GM18868 (cell line): ENCODE measurements at regions not wholly inside any gene's neighbourhood (a gene's known extent, or its start where the extent isn't known, plus 50 kb on each side); places are given as distances from the start of the nearest gene placed in this dataset.

Experiments
- ATAC-seq: cut with Tn5 transposase; IDR thresholded peaks from one replicate; pipeline ENCODE4 v1.9.1; 2021; ENCODE audit warnings: mild to moderate bottlenecking, moderate library complexity; ENCODE audit not compliant: unreplicated experiment

GRCh38 chr13:40185414-40185813 lies 481.0 kb downstream of the FOXO1 start:
- ATAC-seq: no peak

DNA sequence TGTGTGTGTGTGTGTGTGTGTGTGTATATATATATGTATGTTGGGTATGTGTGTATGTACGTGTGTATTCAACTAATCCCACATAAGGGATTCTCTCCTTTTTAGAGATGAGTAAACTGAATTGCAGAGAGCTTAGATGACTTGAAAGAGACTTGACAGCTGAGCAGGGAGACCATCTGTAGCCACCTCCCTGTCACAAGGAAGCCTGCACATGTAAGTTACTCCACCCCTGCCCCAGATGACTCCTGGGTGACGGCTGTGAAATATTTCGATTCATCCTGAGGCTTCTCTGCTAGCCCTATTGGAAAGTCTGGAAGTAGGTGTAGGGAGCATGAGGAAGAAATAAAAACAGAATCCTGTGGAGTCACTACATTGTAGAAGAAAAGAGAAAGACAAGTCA lies 480.4 kb downstream of the FOXO1 start:
- no peak for ATAC-seq

DNA sequence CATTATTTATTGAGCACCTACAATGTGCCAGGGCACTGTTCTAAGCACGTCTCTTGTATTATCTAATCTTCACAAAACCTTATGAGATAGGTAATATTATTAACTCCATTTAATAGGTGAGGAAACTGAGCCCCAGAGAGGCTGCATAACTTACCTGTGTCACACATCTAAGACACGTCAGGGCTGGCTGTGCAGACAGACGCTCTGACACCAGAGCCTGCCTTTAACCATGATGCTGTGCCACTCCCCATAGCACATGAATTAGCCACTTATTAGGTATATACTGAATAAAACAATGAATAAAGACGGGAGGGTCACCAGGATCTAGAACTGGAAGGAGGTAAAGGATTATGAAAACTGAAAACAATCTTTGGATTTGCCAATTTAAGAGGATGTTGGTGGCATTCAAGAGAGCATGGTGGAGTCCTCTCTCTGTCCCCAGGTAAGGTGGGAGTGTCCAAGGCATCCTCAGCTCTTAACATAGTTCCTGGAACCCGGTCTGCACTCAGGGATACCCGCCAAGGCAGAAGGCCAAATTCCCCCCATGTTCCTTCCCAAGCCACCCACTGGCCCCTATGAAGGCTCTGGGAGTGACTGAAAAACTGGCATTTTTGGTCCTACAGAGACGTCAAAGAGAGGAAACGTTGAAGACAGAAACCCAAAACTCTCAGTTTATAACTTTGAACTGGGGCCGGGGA lies 479.7 kb downstream of the FOXO1 start:
- no peak for ATAC-seq

- ATAC-seq: no peak
These were observed 479.1 kb downstream of the FOXO1 start for GRCh38 chr13:40187324-40187795.

DNA sequence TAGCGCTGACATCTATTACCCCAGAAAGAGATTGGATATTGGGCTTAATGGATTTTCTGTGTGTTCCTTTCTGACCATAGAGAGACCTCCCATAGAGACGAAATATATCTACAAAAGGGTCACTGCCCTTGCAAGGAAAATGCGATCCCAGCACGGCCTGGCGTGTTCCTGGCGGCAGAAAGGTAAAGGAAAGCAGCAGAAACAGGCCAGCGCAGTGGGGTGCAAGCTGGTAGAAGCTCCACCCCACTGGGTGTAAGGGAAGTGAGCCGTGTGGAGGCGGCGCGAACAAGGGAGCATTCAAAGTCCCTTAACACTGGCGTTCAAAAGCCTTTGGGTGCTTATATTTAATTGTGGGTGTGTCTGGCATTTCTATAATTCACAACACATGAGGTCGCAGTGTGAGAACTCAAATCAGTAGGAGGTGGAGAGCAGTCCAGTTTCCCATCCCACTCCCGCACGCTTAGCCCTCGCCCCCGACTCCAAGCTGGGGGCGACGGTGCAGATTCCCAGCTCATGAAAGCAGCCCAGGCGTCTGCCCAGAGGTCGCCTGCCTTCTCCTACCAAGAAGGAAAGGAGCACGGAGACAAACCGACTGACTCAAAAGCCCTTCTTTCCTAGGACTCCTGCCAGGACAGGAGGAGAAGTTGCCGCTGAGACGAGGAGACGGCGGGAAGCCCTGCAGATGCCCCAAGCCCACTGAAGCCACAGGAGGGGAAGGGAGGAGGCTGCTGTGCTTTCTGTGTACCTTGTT lies 478.4 kb downstream of the FOXO1 start:
- no peak for ATAC-seq

DNA sequence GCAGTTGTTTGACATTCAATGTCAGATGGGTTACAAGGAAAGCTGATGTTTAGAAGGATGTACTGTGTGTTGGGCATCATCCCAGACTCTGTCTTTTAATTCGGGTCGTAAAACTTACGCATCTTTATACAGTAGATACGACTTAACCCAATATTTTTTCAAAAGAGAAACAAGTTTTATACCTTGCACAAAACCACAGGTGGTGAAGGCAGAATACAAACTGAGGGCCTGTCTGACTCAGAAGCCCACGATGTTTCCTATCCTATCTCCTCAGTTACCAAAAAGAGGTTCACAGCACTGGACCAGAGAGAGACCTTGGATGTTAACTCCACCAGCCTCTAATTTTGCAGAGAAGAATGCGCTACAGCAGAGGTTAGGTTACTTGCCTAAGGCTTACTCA lies 477.0 kb downstream of the FOXO1 start:
- no peak for ATAC-seq

GRCh38 chr13:40189898-40190630 lies 476.4 kb downstream of the FOXO1 start:
- ATAC-seq: no peak

DNA sequence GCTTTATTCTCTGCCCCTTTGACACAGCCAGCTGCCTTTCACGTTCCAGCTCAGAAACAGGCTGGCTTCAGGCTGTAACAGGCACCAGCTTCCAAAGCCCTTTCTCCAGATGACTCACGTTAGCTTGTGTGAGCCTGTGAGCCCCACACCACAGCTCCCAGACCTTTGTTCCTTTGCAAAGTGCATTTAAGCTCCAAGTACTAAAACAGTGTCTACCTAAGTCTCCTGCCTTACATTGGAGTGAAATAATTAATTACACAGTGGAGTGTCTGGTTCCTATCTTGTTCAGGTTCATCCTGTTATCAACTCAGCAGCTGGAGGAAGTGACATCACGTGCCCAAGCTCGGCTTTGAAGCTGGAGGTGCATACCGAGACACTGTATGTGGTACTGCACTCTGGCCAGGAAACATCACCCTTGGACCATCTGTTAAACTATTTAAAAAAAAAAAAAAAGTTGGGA lies 475.8 kb downstream of the FOXO1 start:
- peak; percentile 79 for ATAC-seq

DNA sequence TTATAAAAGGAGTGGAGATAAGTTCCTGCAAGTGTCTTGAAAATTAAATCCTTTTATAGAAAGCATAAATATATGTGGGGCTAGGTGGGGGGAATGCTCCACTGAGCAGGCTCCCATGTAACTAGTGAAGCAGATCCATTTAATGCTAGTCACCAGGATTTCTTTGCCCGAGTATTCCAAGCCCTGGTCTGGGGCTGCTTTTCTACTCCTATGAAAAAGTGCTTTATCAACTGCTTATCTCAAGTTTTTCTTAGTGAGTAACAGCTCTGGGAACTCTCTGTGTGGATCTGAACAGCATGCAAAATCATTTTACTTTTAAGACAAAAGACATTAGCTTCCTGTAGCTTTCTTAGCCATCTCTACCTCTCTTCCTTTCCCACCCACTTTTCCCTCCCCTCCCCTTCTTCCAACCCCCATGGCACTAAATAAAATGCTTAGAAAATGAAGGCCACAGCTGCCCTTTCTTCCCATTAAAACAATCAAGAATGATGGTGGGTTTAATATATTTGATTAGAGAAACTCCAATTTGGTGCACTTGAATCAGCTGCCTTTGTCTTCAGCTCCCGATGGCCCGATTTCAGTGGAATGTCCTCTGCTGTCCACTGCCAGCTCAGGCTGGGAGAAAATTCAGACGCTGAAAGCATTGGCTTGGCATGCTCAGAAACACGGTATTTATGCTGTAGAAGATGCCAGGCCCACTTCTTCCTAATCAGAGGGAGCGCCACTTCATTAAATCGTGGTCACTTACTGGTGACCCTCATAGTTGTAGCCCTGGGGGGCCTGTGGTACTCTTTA lies 475.1 kb downstream of the FOXO1 start:
- no peak for ATAC-seq

- no peak for ATAC-seq
These were observed 474.0 kb downstream of the FOXO1 start for GRCh38 chr13:40192452-40192851.

- ATAC-seq: no peak
These were observed 473.6 kb downstream of the FOXO1 start for GRCh38 chr13:40192858-40193257.

GRCh38 chr13:40193286-40194223 lies 472.9 kb downstream of the FOXO1 start:
- ATAC-seq: no peak

DNA sequence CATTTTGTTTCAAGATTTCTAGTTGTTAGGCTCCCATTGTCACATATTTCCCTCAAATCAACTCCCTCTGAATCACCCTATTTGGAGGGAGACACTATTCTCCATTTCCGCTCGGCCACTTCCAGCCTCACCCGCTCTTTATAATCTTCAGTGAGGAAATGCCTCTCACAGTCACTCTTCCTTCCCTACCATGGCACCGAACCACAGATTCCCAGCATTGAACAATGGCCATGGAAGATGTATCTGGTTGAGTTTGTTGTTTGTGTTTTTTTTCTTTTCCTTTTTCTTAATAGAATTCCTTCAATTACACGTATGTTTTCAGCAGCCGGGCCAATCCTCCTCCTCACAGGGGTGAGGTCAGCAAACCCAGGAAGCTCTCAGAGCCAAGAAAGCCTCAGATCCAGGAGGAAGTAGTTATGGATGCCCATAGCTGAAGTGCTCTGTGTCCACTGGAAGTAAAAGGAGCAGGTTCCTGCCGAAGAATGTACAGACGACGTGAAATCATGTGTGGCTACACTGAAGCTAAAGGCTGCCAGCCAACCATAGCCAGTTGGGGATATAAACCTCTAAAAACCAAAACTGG lies 472.1 kb downstream of the FOXO1 start:
- ATAC-seq: no peak

- no peak for ATAC-seq
These were observed 469.4 kb downstream of the FOXO1 start for GRCh38 chr13:40197049-40197448.

GRCh38 chr13:40197936-40198595 lies 468.4 kb downstream of the FOXO1 start:
- ATAC-seq: no peak

DNA sequence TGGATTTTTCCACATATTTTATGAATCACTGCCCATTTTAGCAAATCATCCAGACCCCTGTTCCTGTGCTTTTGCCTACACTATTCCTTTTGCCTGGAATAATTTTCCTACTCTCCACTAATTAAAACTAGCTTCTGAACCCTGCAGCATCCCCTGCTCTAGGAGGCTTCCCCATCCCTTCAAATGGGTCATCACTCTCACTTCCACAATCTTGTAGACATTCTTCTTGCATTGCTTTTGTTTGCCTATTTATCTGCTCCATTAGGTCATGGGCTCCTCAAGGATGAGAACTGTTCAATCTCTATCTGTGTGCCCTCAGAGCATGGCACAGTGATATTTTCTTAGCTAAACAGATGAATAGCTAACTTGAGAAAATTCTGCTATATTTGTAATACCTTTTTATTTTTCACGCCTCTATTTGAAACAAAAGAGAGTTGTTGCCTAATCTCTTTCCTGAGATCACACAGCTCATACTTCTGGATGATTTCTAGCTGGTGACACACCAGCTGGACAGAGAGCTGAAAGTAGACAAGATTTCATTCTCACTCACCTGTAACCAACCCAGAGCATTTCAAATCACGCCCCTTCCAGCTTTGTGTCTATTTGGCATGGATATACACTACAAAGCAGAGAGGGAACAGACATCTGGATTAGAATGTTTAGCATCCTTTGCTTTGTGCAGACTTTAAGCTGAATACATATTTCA lies 466.0 kb downstream of the FOXO1 start:
- ATAC-seq: no peak

DNA sequence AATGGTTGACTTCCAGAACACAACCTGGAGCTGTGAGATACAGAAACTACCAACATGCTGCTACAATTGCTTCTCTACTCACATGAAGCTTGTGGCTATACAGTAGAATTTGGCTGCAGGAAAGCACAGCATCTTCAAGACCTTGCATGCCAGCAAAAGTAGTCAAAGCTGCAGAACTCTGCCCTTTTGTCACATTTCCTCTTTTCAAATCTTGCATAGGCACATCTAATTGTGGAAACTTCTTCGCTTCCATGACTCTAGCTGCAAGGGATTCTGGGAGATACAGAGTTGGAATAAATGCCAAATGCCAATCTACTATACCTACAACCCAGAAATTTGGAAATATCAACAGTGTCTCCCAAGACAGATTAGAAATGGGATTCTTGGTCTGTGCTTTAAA lies 462.2 kb downstream of the FOXO1 start:
- ATAC-seq: no peak

GRCh38 chr13:40205771-40206240 lies 460.6 kb downstream of the FOXO1 start:
- ATAC-seq: no peak
